Fibroblast of villous mesenchyme (primary cell): ENCODE measurements at regions not wholly inside any gene's neighbourhood (a gene's known extent, or its start where the extent isn't known, plus 50 kb on each side); places are given as distances from the start of the nearest gene placed in this dataset.

Experiments
- DNase-seq: peaks from one replicate; pipeline ENCODE4 v3.0.0-alpha.2; 2010; ENCODE audit warnings: low read depth
- H3K4me3 ChIP-seq: 2 replicates; pipeline ENCODE4 v1.5.1; 2011; ENCODE audit warnings: low read depth, mild to moderate bottlenecking, low read length
- CTCF ChIP-seq: IDR thresholded peaks from 2 replicates; pipeline ENCODE4 v1.5.1; 2012; ENCODE audit warnings: low read depth, mild to moderate bottlenecking, low read length; ENCODE audit not compliant: insufficient read depth

- no peak for TF ChIP-seq CTCF
- no peak overlapping the region for H3K4me3 ChIP-seq
- no peak for DNase-seq
These were observed 243.1 kb upstream of the ADARB2 start for GRCh38 chr10:1980459-1980858.

GRCh38 chr10:1978584-1978983 is 241.3 kb upstream of the ADARB2 start:
- no peak for DNase-seq
- no peak overlapping the region for H3K4me3 ChIP-seq
- TF ChIP-seq CTCF, result no peak

- TF ChIP-seq CTCF, result no peak
- no peak overlapping the region for H3K4me3 ChIP-seq
- DNase-seq, result no peak
These were observed 240.1 kb upstream of the ADARB2 start for GRCh38 chr10:1977461-1977860.

- no peak for TF ChIP-seq CTCF
- no peak overlapping the region for H3K4me3 ChIP-seq
- no peak for DNase-seq
These were observed 235.1 kb upstream of the ADARB2 start for GRCh38 chr10:1972406-1972805.

- TF ChIP-seq CTCF, result no peak
- no peak for DNase-seq
- no peak overlapping the region for H3K4me3 ChIP-seq
These were observed 231.1 kb upstream of the ADARB2 start for GRCh38 chr10:1968257-1969033.

- DNase-seq, result no peak
- H3K4me3 ChIP-seq, result no peak overlapping the region
- TF ChIP-seq CTCF, result no peak
These were observed 229.5 kb upstream of the ADARB2 start for GRCh38 chr10:1966712-1967376.
